GM23338 (cell line): ENCODE measurements at regions not wholly inside any gene's neighbourhood (a gene's known extent, or its start where the extent isn't known, plus 50 kb on each side); places are given as distances from the start of the nearest gene placed in this dataset.

Experiments
- ATAC-seq: fragments of 200-7000 bp; cut with Tn5 transposase; 3 replicates; pipeline ENCODE4 v1.9.1; 2020
- DNase-seq: peaks from one replicate; pipeline ENCODE4 v3.0.0-alpha.2; 2015; ENCODE audit warnings: low spot score
- H2AFZ ChIP-seq: fragments of 200-600 bp; sonication (generic); 2 replicates; pipeline ENCODE4 v1.8.0; 2016; ENCODE audit warnings: antibody characterized with exemption, mild to moderate bottlenecking, moderate library complexity
- H3F3A ChIP-seq: fragments of 200-600 bp; sonication (generic); replicated peaks from 2 replicates; pipeline ENCODE4 v1.8.0; 2017; ENCODE audit warnings: antibody characterized with exemption, mixed run types, low read depth
- H3K27ac ChIP-seq: fragments of 200-600 bp; sonication (generic); 2 replicates; pipeline ENCODE4 v1.6.1; 2016; ENCODE audit warnings: low read depth
- H3K27me3 ChIP-seq: fragments of 200-600 bp; sonication (generic); 2 replicates; pipeline ENCODE4 v1.8.0; 2016; ENCODE audit warnings: mild to moderate bottlenecking, mixed run types, moderate library complexity; ENCODE audit not compliant: insufficient read depth
- H3K36me3 ChIP-seq: fragments of 200-600 bp; sonication (generic); 2 replicates; pipeline ENCODE4 v1.8.0; 2016; ENCODE audit warnings: mild to moderate bottlenecking; ENCODE audit not compliant: insufficient read depth
- H3K4me1 ChIP-seq: fragments of 200-600 bp; sonication (generic); 2 replicates; pipeline ENCODE4 v1.8.0; 2016; ENCODE audit warnings: mild to moderate bottlenecking, moderate library complexity; ENCODE audit not compliant: insufficient read depth
- H3K4me2 ChIP-seq: fragments of 200-600 bp; sonication (generic); 2 replicates; pipeline ENCODE4 v1.7.1; 2017; ENCODE audit warnings: mixed run types
- H3K4me3 ChIP-seq: fragments of 200-600 bp; sonication (generic); 2 replicates; pipeline ENCODE4 v1.6.1; 2016; ENCODE audit warnings: mixed run types
- H3K79me2 ChIP-seq: fragments of 200-600 bp; sonication (generic); replicated peaks from 2 replicates; pipeline ENCODE4 v1.8.0; 2017; ENCODE audit warnings: mild to moderate bottlenecking; ENCODE audit not compliant: insufficient read depth
- H3K9me2 ChIP-seq: fragments of 200-600 bp; sonication (generic); 2 replicates; pipeline ENCODE4 v1.8.0; 2017; ENCODE audit not compliant: insufficient read depth
- H4K20me1 ChIP-seq: fragments of 200-600 bp; sonication (generic); replicated peaks from 2 replicates; pipeline ENCODE4 v1.8.0; 2017; ENCODE audit warnings: mild to moderate bottlenecking; ENCODE audit not compliant: insufficient read depth
- H3K27ac Mint-ChIP-seq: 2 replicates; pipeline ENCODE4 v1.8.0; 2020; ENCODE audit warnings: inconsistent platforms, mild to moderate bottlenecking, moderate library complexity, mixed read lengths
- H3K27me3 Mint-ChIP-seq: 3 replicates; pipeline ENCODE4 v1.8.0; 2022; ENCODE audit warnings: low read depth, mild to moderate bottlenecking, moderate library complexity, mixed read lengths, inconsistent platforms; ENCODE audit not compliant: insufficient read depth, poor library complexity
- H3K36me3 Mint-ChIP-seq: 3 replicates; pipeline ENCODE4 v1.8.0; 2021; ENCODE audit warnings: low read depth, mild to moderate bottlenecking, inconsistent platforms, moderate library complexity, mixed read lengths
- H3K4me1 Mint-ChIP-seq: 3 replicates; pipeline ENCODE4 v1.8.0; 2020; ENCODE audit warnings: mild to moderate bottlenecking, inconsistent platforms, mixed read lengths
- H3K4me3 Mint-ChIP-seq: 3 replicates; pipeline ENCODE4 v1.8.0; 2021; ENCODE audit warnings: moderate library complexity, mild to moderate bottlenecking, inconsistent platforms, mixed read lengths
- H3K9me3 Mint-ChIP-seq: 3 replicates; pipeline ENCODE4 v1.8.0; 2020; ENCODE audit warnings: moderate library complexity, mild to moderate bottlenecking, inconsistent platforms, mixed read lengths
- CREB1 ChIP-seq: fragments of 250-450 bp; sonication (Bioruptor Pico); IDR thresholded peaks from 2 replicates; pipeline ENCODE4 v1.5.0; 2020; ENCODE audit warnings: low read depth, mild to moderate bottlenecking, moderate library complexity
- CTCF ChIP-seq, 2 experiments: fragments of 200-600 bp in 1 of 2; sonication (generic) in 1 of 2; conservative IDR thresholded peaks; 2 replicates each; pipeline versions ENCODE4 v1.5.1 to v1.6.1; 2016 to 2017; ENCODE audit warnings: antibody characterized with exemption in 2 of 2, low read depth in 2 of 2, mild to moderate bottlenecking in 2 of 2, moderate library complexity in 1 of 2
- EZH2 ChIP-seq: fragments of 200-600 bp; sonication (generic); IDR thresholded peaks from one replicate; pipeline ENCODE4 v1.8.0; 2017; ENCODE audit warnings: antibody characterized with exemption, mild to moderate bottlenecking, low read depth; ENCODE audit not compliant: unreplicated experiment
- NANOG ChIP-seq: IDR thresholded peaks from 2 replicates; pipeline ENCODE4 v1.6.1; 2016; ENCODE audit warnings: antibody characterized with exemption, borderline replicate concordance
- POLR2AphosphoS5 ChIP-seq: IDR thresholded peaks from 2 replicates; pipeline ENCODE4 v1.6.1; 2016; ENCODE audit warnings: antibody characterized with exemption, low read depth
- REST ChIP-seq: IDR thresholded peaks from one replicate; pipeline ENCODE4 v1.6.1; 2018; ENCODE audit warnings: antibody characterized with exemption; ENCODE audit not compliant: unreplicated experiment
- STAT1 ChIP-seq: IDR thresholded peaks from one replicate; pipeline ENCODE4 v1.6.1; 2016; ENCODE audit warnings: antibody characterized with exemption; ENCODE audit not compliant: unreplicated experiment
- ZNF331 ChIP-seq: fragments of 250-450 bp; sonication (Bioruptor Pico); IDR thresholded peaks from 2 replicates; pipeline ENCODE4 v1.5.0; 2020; ENCODE audit warnings: low read depth, mild to moderate bottlenecking, moderate library complexity
- ZNF462 ChIP-seq: fragments of 250-450 bp; sonication (Bioruptor Pico); IDR thresholded peaks from 2 replicates; pipeline ENCODE4 v1.5.0; 2020; ENCODE audit warnings: mild to moderate bottlenecking, moderate library complexity

GRCh38 chrX:13123857-13124345, 79.5 kb upstream of the FAM9C start (continued):
- TF ChIP-seq REST (no peak), ZNF331 (no peak)

- Histone ChIP-seq H4K20me1 (no peaks in the 10 kb centered on the region), H3F3A (no peaks in the 10 kb centered on the region), H3K9me2 (no peaks in the 10 kb centered on the region), H2AFZ (no peak overlapping the region), H3K27me3 (no peaks in the 10 kb centered on the region), H3K27ac (no peak overlapping the region), H3K79me2 (no peaks in the 10 kb centered on the region), H3K4me3 (no peak overlapping the region), H3K4me2 (no peak overlapping the region), H3K4me1 (no peaks in the 10 kb centered on the region), H3K36me3 (no peaks in the 10 kb centered on the region)
- H3K4me3 Mint-ChIP-seq = no peak overlapping the region
- no peaks in the 10 kb centered on the region for H3K27me3 Mint-ChIP-seq
- ATAC-seq (no peak), DNase-seq (no peak)
- peaks cover 3% of the 10 kb centered on the region; the same call in 1 of the 3 replicates for H3K36me3 Mint-ChIP-seq
- no peaks in the 10 kb centered on the region for H3K9me3 Mint-ChIP-seq
- H3K27ac Mint-ChIP-seq = no peak overlapping the region
- H3K4me1 Mint-ChIP-seq = peaks cover 7% of the 10 kb centered on the region
- TF ChIP-seq CTCF (conservative IDR thresholded peaks at IDR 0.05; ENCODE audit: low read depth in 2 of 2) = no peak
- TF ChIP-seq CREB1 = no peak
- no peak for TF ChIP-seq ZNF331
- TF ChIP-seq STAT1 = no peak
- no peak for TF ChIP-seq REST
- no peak for TF ChIP-seq POLR2AphosphoS5
- TF ChIP-seq NANOG = no peak
- TF ChIP-seq ZNF462 (CRISPR knock-in tag) = no peak
- no peak for TF ChIP-seq EZH2
Observed at GRCh38 chrX:13123247-13123856, 78.9 kb upstream of the FAM9C start.
